Muscle layer of colon (tissue), 2 donors: ENCODE measurements at regions not wholly inside any gene's neighbourhood (a gene's known extent, or its start where the extent isn't known, plus 50 kb on each side); places are given as distances from the start of the nearest gene placed in this dataset.
"Not testable (repeated sequence)": the region's sequence is repeated elsewhere in the genome, so short reads cannot be mapped to it uniquely, and the experiment has no call there.

Source experiments
- H3K27ac ChIP-seq: one replicate; pipeline ENCODE4 v1.7.0; 2013; ENCODE audit warnings: low read depth, mild to moderate bottlenecking, low read length, moderate library complexity
- H3K27me3 ChIP-seq, 2 donors: one replicate each; pipeline ENCODE4 v1.7.0; 2013; ENCODE audit warnings: low read length in 2 of 2, mild to moderate bottlenecking in 2 of 2; ENCODE audit not compliant: insufficient read depth in 2 of 2, control insufficient read depth in 1 of 2
- H3K36me3 ChIP-seq: one replicate; pipeline ENCODE4 v1.7.0; 2013; ENCODE audit warnings: mild to moderate bottlenecking, low read length; ENCODE audit not compliant: insufficient read depth
- H3K4me1 ChIP-seq: one replicate; pipeline ENCODE4 v1.7.0; 2013; ENCODE audit warnings: mild to moderate bottlenecking, low read length; ENCODE audit not compliant: insufficient read depth
- H3K4me3 ChIP-seq, 2 donors: one replicate each; pipeline ENCODE4 v1.7.0; 2013; ENCODE audit warnings: low read length in 2 of 2, low read depth in 1 of 2, mild to moderate bottlenecking in 1 of 2, moderate library complexity in 1 of 2
- H3K9ac ChIP-seq: one replicate; pipeline ENCODE4 v1.7.0; 2013; ENCODE audit warnings: low read length
- H3K9me3 ChIP-seq: one replicate; pipeline ENCODE4 v1.7.0; 2013; ENCODE audit warnings: mild to moderate bottlenecking, low read length
- donor health status: abdominal sarcoma.
- donor health status: Adenocarcinoma of cecum.

GRCh38 chr6:112401083-112401482 lies 54.0 kb downstream of the RFPL4B start:
- H3K36me3 ChIP-seq, result no peaks in the 10 kb centered on the region
- no peak overlapping the region for H3K9ac ChIP-seq
- H3K4me3 ChIP-seq, result no peak overlapping the region
- H3K27ac ChIP-seq, result no peak overlapping the region
- no peaks in the 10 kb centered on the region for H3K27me3 ChIP-seq
- H3K9me3 ChIP-seq, result no peaks in the 10 kb centered on the region
- no peaks in the 10 kb centered on the region for H3K4me1 ChIP-seq

GRCh38 chr6:112407101-112407590 lies 60.0 kb downstream of the RFPL4B start:
- H3K4me1 ChIP-seq, result no peaks in the 10 kb centered on the region
- H3K4me3 ChIP-seq, result no peak overlapping the region
- H3K27me3 ChIP-seq, result no peaks in the 10 kb centered on the region
- H3K9ac ChIP-seq, result no peak overlapping the region
- no peaks in the 10 kb centered on the region for H3K9me3 ChIP-seq
- H3K27ac ChIP-seq, result no peak overlapping the region
- no peaks in the 10 kb centered on the region for H3K36me3 ChIP-seq

DNA sequence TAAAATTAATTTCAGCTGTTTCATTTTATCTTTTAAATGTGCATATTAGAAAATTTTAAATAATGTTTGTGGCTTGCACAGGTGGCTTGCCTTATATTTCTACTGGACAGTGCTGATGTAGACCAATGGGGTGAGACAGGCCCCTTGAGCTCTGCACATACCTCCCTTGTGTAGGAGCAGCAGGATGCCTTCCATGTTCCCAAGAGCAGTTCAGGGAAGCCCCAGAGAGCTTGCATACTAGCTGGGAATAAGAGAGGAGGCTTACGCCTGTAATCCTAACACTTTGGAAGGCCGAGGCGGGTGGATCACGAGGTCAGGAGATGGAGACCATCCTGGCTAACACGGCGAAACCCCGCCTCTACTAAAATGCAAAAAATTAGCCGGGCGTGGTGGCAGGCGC lies 61.4 kb downstream of the RFPL4B start:
- Histone ChIP-seq H3K9ac (no peak overlapping the region), H3K4me3 (no peak overlapping the region), H3K9me3 (no peaks in the 10 kb centered on the region), H3K36me3 (no peaks in the 10 kb centered on the region), H3K4me1 (no peaks in the 10 kb centered on the region), H3K27ac (no peak overlapping the region), H3K27me3 (no peaks in the 10 kb centered on the region)

- Histone ChIP-seq H3K4me3 (no peak overlapping the region), H3K9me3 (no peaks in the 10 kb centered on the region), H3K9ac (no peak overlapping the region), H3K27me3 (no peaks in the 10 kb centered on the region), H3K36me3 (no peaks in the 10 kb centered on the region), H3K4me1 (no peaks in the 10 kb centered on the region), H3K27ac (no peak overlapping the region)
Measured at GRCh38 chr6:112409311-112409710, 62.2 kb downstream of the RFPL4B start.

GRCh38 chr6:112413780-112414179 lies 66.7 kb downstream of the RFPL4B start:
- H3K4me1 ChIP-seq, result no peaks in the 10 kb centered on the region
- no peaks in the 10 kb centered on the region for H3K9me3 ChIP-seq
- H3K36me3 ChIP-seq, result no peaks in the 10 kb centered on the region
- no peak overlapping the region for H3K9ac ChIP-seq
- H3K4me3 ChIP-seq, result no peak overlapping the region
- H3K27ac ChIP-seq, result no peak overlapping the region
- H3K27me3 ChIP-seq, result no peaks in the 10 kb centered on the region

GRCh38 chr6:112415366-112415765 lies 68.2 kb downstream of the RFPL4B start:
- H3K4me1 ChIP-seq, result no peaks in the 10 kb centered on the region
- H3K9me3 ChIP-seq, result no peaks in the 10 kb centered on the region
- H3K36me3 ChIP-seq, result no peaks in the 10 kb centered on the region
- no peak overlapping the region for H3K4me3 ChIP-seq
- H3K27ac ChIP-seq, result no peak overlapping the region
- H3K9ac ChIP-seq, result no peak overlapping the region
- no peaks in the 10 kb centered on the region for H3K27me3 ChIP-seq

DNA sequence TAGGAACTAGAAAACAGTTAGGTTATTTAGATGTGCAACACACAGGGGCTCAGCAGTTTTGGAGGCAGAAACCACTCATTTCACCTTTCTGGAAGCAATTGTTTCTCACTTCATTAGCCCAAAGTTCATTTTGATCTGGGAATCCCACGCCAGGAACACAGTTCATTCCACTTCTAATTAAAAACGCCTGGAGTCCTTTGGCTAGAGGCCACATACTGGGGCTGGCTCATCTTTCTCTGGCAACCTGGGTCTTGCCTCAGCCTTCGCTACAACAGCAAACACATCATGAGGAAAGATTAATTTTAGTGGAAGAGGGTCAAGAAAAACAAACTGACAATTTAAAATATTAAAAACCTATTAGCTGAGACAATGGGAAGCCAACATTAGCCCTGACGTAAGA lies 69.7 kb downstream of the RFPL4B start:
- Histone ChIP-seq H3K9ac (no peak overlapping the region), H3K27me3 (no peaks in the 10 kb centered on the region), H3K4me1 (no peaks in the 10 kb centered on the region), H3K36me3 (no peaks in the 10 kb centered on the region), H3K9me3 (no peaks in the 10 kb centered on the region), H3K27ac (no peak overlapping the region), H3K4me3 (no peak overlapping the region)

DNA sequence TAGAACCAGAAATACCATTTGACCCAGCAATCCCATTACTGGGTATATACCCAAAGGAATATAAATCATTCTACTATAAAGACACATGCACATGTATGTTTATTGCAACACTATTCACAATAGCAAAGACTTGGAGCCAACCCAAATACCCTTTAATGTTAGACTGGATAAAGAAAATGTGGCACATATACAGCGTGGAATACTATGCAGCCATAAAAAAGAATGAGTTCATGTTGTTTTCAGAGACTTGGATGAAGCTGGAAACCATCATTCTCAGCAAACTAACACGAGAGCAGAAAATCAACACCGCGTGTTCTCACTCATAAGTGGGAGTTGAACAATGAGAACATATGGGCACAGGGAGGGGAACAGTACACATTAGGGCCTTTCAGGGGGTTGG lies 79.9 kb downstream of the RFPL4B start:
- H3K4me1 ChIP-seq, H3K27ac ChIP-seq: not testable (repeated sequence)

GRCh38 chr6:112427499-112427898 lies 80.4 kb downstream of the RFPL4B start:
- no peak overlapping the region for H3K9ac ChIP-seq
- no peaks in the 10 kb centered on the region for H3K36me3 ChIP-seq
- no peaks in the 10 kb centered on the region for H3K27me3 ChIP-seq
- no peak overlapping the region for H3K4me3 ChIP-seq
- no peak overlapping the region for H3K27ac ChIP-seq
- no peaks in the 10 kb centered on the region for H3K4me1 ChIP-seq
- no peaks in the 10 kb centered on the region for H3K9me3 ChIP-seq

More for the DNA sequence above, 79.9 kb downstream of the RFPL4B start:
- not testable (repeated sequence) for H3K9ac ChIP-seq, H3K36me3 ChIP-seq, H3K4me3 ChIP-seq, H3K27me3 ChIP-seq, H3K9me3 ChIP-seq

DNA sequence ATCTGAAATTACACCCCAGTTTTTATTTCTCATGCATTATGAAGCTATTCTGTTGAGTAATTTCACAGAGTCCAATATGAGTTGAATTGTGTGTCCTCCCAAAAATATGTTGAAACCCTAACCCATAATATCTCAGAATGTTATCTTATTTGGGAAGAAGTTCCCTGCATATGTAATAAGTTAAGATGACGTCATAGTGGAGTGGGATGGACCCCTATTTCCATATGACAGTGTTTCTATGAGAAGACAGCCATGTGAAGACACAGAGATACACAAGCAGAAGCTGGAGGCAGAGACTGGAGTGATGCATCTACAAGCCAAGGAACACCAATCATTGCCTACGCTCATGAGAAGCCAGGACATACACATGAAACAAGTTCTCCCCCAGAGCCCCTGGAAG lies 81.3 kb downstream of the RFPL4B start:
- no peak overlapping the region for H3K4me3 ChIP-seq
- no peaks in the 10 kb centered on the region for H3K9me3 ChIP-seq
- H3K9ac ChIP-seq, result no peak overlapping the region
- H3K36me3 ChIP-seq, result no peaks in the 10 kb centered on the region
- H3K4me1 ChIP-seq, result no peaks in the 10 kb centered on the region
- H3K27me3 ChIP-seq, result no peaks in the 10 kb centered on the region
- no peak overlapping the region for H3K27ac ChIP-seq

GRCh38 chr6:112429226-112429625 lies 82.1 kb downstream of the RFPL4B start:
- Histone ChIP-seq H3K4me1 (no peaks in the 10 kb centered on the region), H3K27ac (no peak overlapping the region), H3K27me3 (no peaks in the 10 kb centered on the region)

DNA sequence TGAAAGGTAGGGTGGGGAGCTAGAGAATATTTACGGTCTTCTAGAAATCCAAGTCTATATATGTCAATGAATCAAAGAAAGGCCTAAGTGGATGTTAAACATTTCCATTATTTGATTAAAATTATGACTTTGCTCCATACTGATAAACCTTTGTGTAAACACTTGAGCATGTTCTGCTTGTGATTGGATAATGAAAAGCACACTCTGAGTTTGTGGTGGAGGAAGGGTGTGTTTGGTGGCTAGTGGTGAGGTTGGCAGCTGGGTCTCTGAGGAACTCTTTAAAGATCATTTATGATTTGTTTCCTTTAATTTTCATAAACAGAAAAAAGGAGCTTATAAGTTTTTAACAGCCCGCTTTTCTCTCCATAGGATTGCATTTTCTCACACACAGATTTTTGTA lies 84.7 kb downstream of the RFPL4B start:
- Histone ChIP-seq H3K27ac (no peak overlapping the region), H3K9me3 (no peaks in the 10 kb centered on the region), H3K9ac (no peak overlapping the region), H3K4me3 (no peak overlapping the region), H3K36me3 (no peaks in the 10 kb centered on the region), H3K4me1 (no peaks in the 10 kb centered on the region), H3K27me3 (no peaks in the 10 kb centered on the region)

More at GRCh38 chr6:112429226-112429625, 82.1 kb downstream of the RFPL4B start:
- H3K36me3 ChIP-seq, result no peaks in the 10 kb centered on the region
- H3K9me3 ChIP-seq, result no peaks in the 10 kb centered on the region
- no peak overlapping the region for H3K9ac ChIP-seq
- no peak overlapping the region for H3K4me3 ChIP-seq
